ENCODE measurements at regions not wholly inside any gene's neighbourhood (a gene's known extent, or its start where the extent isn't known, plus 50 kb on each side); places are given as distances from the start of the nearest gene placed in this dataset.

DNA sequence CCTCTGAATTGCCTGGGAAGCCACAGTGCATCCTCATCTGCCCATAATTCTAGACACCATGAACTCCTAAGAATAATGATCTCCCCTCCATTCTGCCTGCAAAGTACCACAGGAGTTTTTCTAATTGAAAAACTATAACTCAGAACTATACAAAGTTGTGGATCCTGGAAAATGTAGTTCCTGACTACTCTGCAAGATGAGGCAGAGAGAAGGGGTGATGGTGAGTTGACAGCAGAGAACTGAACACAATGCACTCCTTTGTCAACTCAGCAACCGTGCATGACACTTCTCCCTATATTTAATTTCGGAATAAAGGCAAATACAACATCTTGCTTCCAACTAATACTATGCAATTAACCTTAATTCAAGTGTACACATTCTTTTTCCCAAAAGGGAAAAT, 471.1 kb upstream of the FAM98A start:
- TF ChIP-seq CTCF (IDR thresholded peaks at IDR 0.05; ENCODE audit: low read depth, low read length) (no peak), POLR2A (IDR thresholded peaks at IDR 0.05; ENCODE audit: extremely low read depth, insufficient read length) (no peak), MYC (IDR thresholded peaks at IDR 0.05; ENCODE audit: low read depth, low read length) (no peak)
